Astrocyte of the cerebellum (primary cell): ENCODE measurements at regions not wholly inside any gene's neighbourhood (a gene's known extent, or its start where the extent isn't known, plus 50 kb on each side); places are given as distances from the start of the nearest gene placed in this dataset.

Experiments
- DNase-seq: peaks from one replicate; pipeline ENCODE4 v3.0.0-alpha.2; 2011; ENCODE audit warnings: low read depth
- H3K4me3 ChIP-seq: 2 replicates; pipeline ENCODE4 v1.5.1; 2011; ENCODE audit warnings: mild to moderate bottlenecking, low read depth, low read length, moderate library complexity
- in situ Hi-C: cut with HindIII; loops from 2 replicates; pipeline ENCODE4 v1.10.0; 2017; ENCODE audit warnings: low sequenced_read_pairs
- TF ChIP-seq, protein P1 (sequence below): IDR thresholded peaks from 2 replicates; pipeline ENCODE4 v1.5.1; 2012; ENCODE audit warnings: low read length, low read depth, moderate library complexity, mild to moderate bottlenecking; ENCODE audit errors: missing control alignments

DNA sequence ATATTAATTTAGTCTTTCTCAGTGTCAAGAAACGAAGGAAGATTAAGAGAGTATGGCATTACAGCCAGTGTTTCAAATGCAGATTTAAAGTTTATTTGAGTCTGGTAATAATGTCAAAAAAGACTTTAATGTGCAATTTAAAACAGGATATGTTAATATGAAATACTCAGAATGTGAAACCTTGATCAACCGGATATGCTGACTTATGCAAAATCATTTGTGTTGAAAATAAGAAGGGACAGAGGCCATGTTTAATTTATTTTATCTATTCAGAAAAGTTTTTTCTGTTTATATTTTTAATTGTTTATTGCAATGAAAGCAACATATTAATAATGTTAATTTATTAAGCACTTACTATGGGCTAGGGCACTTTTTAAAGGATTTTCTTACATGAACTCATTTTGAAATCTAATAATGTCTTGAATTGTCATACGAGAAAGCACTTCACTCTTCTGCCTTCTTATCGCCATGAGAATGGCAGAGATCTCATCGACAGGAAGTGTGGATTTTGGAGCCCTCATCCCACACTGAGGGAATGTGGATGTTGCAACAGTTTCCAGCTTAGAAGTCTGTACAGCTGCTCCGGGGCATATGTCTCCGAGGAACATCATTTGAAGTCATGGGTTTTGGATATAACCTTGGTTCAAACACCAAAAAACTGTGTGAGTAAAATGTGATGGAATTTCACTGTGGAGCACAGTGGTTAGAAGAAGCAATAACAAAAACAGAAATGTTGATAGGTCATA, 1410.4 kb downstream of the EPHA7 start:
- no peak overlapping the region for H3K4me3 ChIP-seq
- TF ChIP-seq, protein P1, sequence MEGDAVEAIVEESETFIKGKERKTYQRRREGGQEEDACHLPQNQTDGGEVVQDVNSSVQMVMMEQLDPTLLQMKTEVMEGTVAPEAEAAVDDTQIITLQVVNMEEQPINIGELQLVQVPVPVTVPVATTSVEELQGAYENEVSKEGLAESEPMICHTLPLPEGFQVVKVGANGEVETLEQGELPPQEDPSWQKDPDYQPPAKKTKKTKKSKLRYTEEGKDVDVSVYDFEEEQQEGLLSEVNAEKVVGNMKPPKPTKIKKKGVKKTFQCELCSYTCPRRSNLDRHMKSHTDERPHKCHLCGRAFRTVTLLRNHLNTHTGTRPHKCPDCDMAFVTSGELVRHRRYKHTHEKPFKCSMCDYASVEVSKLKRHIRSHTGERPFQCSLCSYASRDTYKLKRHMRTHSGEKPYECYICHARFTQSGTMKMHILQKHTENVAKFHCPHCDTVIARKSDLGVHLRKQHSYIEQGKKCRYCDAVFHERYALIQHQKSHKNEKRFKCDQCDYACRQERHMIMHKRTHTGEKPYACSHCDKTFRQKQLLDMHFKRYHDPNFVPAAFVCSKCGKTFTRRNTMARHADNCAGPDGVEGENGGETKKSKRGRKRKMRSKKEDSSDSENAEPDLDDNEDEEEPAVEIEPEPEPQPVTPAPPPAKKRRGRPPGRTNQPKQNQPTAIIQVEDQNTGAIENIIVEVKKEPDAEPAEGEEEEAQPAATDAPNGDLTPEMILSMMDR = no peak
- DNase-seq = no peak
- in situ Hi-C loops = no loop called here

DNA sequence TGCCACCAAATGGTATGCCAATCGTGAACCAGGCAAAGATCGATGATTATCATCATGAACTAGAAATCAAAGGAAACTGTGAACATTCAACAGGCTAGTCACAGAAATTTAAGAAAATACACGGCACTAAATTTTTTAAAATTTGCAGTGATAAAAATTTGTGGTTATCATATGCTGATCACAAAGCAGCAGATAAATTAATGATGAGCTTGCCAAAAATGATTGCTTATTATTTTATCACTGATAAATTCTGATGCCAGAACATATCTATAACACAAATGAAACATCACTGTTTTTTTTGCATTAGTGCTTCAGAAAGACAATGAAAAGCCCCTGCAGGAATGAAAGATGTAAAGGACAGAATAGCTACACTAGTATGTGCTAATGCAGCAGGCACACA, 1413.2 kb upstream of the MAP3K7 start:
- TF ChIP-seq, protein P1 = no peak
- DNase-seq = no peak
- H3K4me3 ChIP-seq = no peak overlapping the region
- in situ Hi-C loops = no loop called here

DNA sequence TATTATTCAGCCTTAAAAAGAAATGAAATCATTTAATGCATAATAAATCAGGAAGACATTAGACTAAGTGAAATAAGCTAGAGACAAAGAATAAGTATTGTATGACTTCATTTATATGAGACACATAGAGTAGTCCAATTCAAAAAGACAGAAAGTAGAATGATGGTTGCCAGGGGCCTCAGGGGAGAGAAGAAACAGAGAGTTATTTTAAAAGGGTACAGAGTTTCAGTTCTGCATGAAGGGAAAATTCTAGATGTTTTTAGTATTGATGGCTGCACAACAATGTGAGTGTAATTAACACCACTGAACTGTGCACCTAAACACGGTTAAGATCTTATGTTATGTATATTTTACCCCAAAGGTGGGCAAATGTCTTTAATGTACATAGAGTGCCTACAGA, 1407.9 kb upstream of the MAP3K7 start:
- no peak overlapping the region for H3K4me3 ChIP-seq
- in situ Hi-C loops = no loop called here
- TF ChIP-seq, protein P1 = no peak
- DNase-seq = no peak

DNA sequence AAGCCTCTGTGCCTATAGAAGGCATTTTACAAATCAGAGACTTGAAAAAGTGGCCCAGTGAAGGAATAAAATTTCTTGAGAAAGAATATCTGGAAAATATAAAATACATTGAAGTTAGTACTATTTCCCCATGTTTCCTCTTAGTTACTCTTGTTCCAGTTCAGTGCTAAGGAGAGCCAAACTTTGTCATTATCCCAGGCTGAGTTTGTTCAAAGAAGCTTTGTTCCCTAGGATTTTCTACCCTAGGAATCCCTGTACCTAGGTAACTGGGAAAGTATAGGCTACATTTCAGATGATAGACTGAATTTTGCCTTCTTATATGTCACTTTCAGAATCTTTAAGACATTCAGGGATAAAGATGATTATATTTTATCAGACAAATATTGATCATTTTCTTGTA, 1395.7 kb upstream of the MAP3K7 start:
- in situ Hi-C loops = no loop called here

DNA sequence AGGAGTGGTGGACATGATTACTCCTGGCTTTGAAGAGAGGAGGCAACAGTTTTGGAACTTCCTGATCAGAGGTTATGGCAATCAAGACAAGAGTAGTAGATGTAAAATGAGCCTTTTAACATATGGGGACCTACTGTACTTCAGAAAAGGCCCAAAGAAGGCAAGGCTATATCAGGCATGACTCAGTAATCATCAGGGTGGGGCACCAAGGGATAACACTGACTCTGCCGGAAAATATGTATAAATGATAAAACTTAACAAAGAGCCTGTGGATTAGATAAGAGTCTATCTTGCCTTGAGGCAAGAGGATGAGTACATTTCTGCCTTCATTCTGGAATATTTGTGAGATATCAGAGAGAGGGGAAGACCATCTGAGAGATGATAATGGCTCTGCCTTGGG, 1389.9 kb upstream of the MAP3K7 start:
- DNase-seq = no peak
- TF ChIP-seq, protein P1 = no peak
- H3K4me3 ChIP-seq = no peak overlapping the region
- in situ Hi-C loops = no loop called here

More for the DNA sequence above, 1395.7 kb upstream of the MAP3K7 start:
- no peak for DNase-seq
- TF ChIP-seq, protein P1 = no peak
- H3K4me3 ChIP-seq = no peak overlapping the region

DNA sequence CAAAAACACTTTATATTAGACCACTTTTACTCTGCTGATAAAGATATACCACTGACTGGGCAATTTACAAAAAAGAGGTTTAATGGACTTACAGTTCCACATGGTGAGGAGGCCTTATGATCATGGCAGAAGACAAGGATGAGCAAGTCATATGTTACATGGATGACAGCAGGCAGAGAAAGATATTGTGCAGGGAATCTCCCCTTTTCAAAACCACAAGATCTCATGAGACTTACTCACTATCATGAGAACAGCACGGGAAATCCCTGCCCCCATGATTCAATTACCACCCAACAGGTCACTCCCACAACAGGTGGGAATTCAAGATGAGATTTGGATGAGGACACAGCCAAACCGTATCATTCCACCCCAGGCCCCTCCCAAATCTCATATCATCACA, 1383.8 kb upstream of the MAP3K7 start:
- TF ChIP-seq, protein P1 = no peak
- DNase-seq = no peak
- in situ Hi-C loops = no loop called here
- no peak overlapping the region for H3K4me3 ChIP-seq
